ENCODE measurements at regions not wholly inside any gene's neighbourhood (a gene's known extent, or its start where the extent isn't known, plus 50 kb on each side); places are given as distances from the start of the nearest gene placed in this dataset.

- intact Hi-C loops (cut with micrococcal nuclease; ENCODE audit: unreplicated experiment): no loop called here
- no peak for DNase-seq
- no peaks in the 10 kb centered on the region for H3K27me3 Mint-ChIP-seq (ENCODE audit: unreplicated experiment)
- BruUV-seq (replicated peaks): no TSS peak
- TF ChIP-seq, protein P1, sequence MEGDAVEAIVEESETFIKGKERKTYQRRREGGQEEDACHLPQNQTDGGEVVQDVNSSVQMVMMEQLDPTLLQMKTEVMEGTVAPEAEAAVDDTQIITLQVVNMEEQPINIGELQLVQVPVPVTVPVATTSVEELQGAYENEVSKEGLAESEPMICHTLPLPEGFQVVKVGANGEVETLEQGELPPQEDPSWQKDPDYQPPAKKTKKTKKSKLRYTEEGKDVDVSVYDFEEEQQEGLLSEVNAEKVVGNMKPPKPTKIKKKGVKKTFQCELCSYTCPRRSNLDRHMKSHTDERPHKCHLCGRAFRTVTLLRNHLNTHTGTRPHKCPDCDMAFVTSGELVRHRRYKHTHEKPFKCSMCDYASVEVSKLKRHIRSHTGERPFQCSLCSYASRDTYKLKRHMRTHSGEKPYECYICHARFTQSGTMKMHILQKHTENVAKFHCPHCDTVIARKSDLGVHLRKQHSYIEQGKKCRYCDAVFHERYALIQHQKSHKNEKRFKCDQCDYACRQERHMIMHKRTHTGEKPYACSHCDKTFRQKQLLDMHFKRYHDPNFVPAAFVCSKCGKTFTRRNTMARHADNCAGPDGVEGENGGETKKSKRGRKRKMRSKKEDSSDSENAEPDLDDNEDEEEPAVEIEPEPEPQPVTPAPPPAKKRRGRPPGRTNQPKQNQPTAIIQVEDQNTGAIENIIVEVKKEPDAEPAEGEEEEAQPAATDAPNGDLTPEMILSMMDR (IDR thresholded peaks at IDR 0.05; ENCODE audit: unreplicated experiment): no peak
- no peak overlapping the region for H3K27ac Mint-ChIP-seq (ENCODE audit: unreplicated experiment)
- H3K9me3 Mint-ChIP-seq (ENCODE audit: low read depth, unreplicated experiment): no peaks in the 10 kb centered on the region
- no peaks in the 10 kb centered on the region for H3K36me3 Mint-ChIP-seq (ENCODE audit: insufficient read depth, unreplicated experiment)
- no peaks in the 10 kb centered on the region for H3K4me1 Mint-ChIP-seq (ENCODE audit: low read depth, unreplicated experiment)
- no peak overlapping the region for H3K4me3 Mint-ChIP-seq (ENCODE audit: low read depth, unreplicated experiment)
- CTCF ChIA-PET: no interaction called here
Observed at GRCh38 chr10:43980715-43981114, 332.0 kb upstream of the ZNF32 start.

GRCh38 chr10:43980313-43980712 is 331.6 kb upstream of the ZNF32 start:
- Mint-ChIP-seq H3K36me3 (ENCODE audit: insufficient read depth, unreplicated experiment) (no peaks in the 10 kb centered on the region), H3K27ac (ENCODE audit: unreplicated experiment) (no peak overlapping the region), H3K9me3 (ENCODE audit: low read depth, unreplicated experiment) (no peaks in the 10 kb centered on the region), H3K27me3 (ENCODE audit: unreplicated experiment) (no peaks in the 10 kb centered on the region), H3K4me3 (ENCODE audit: low read depth, unreplicated experiment) (no peak overlapping the region), H3K4me1 (ENCODE audit: low read depth, unreplicated experiment) (no peaks in the 10 kb centered on the region)
- BruUV-seq (replicated peaks): no TSS peak
- TF ChIP-seq, protein P1 (IDR thresholded peaks at IDR 0.05; ENCODE audit: unreplicated experiment): no peak
- intact Hi-C loops (cut with micrococcal nuclease; ENCODE audit: unreplicated experiment): no loop called here
- CTCF ChIA-PET: no interaction called here
- DNase-seq: no peak

DNA sequence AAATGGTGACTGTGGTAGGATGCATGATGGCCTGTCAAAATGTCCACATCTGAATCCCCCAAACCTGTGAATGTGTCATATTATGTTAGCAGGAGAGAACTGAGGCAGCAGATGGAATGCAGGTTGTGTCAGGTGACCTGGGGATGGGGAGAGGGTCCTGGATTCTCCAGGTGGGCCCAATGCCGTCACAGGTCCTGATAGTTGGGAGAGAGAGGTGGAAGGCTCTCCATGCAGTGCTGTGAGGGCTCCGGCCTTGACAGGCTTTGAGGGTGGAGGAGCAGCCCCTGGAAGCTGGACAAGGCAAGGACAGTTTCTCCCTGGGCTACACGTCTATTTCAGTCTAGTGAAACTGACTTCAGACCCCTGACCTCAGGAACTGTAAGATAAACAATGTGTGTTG is 330.9 kb upstream of the ZNF32 start:
- TF ChIP-seq, protein P1 (IDR thresholded peaks at IDR 0.05; ENCODE audit: unreplicated experiment): no peak
- no TSS peak for BruUV-seq (replicated peaks)
- Mint-ChIP-seq H3K36me3 (ENCODE audit: insufficient read depth, unreplicated experiment) (no peaks in the 10 kb centered on the region), H3K9me3 (ENCODE audit: low read depth, unreplicated experiment) (no peaks in the 10 kb centered on the region), H3K4me1 (ENCODE audit: low read depth, unreplicated experiment) (no peaks in the 10 kb centered on the region), H3K27me3 (ENCODE audit: unreplicated experiment) (no peaks in the 10 kb centered on the region), H3K27ac (ENCODE audit: unreplicated experiment) (no peak overlapping the region), H3K4me3 (ENCODE audit: low read depth, unreplicated experiment) (no peak overlapping the region)
- intact Hi-C loops (cut with micrococcal nuclease; ENCODE audit: unreplicated experiment): no loop called here
- DNase-seq: no peak
- CTCF ChIA-PET: no interaction called here

GRCh38 chr10:43978936-43979335 is 330.3 kb upstream of the ZNF32 start:
- Mint-ChIP-seq H3K4me3 (ENCODE audit: low read depth, unreplicated experiment) (no peak overlapping the region), H3K27me3 (ENCODE audit: unreplicated experiment) (no peaks in the 10 kb centered on the region), H3K36me3 (ENCODE audit: insufficient read depth, unreplicated experiment) (no peaks in the 10 kb centered on the region), H3K27ac (ENCODE audit: unreplicated experiment) (no peak overlapping the region), H3K9me3 (ENCODE audit: low read depth, unreplicated experiment) (no peaks in the 10 kb centered on the region), H3K4me1 (ENCODE audit: low read depth, unreplicated experiment) (no peaks in the 10 kb centered on the region)
- CTCF ChIA-PET: no interaction called here
- no TSS peak for BruUV-seq (replicated peaks)
- DNase-seq: no peak
- TF ChIP-seq, protein P1 (IDR thresholded peaks at IDR 0.05; ENCODE audit: unreplicated experiment): no peak
- intact Hi-C loops (cut with micrococcal nuclease; ENCODE audit: unreplicated experiment): no loop called here

DNA sequence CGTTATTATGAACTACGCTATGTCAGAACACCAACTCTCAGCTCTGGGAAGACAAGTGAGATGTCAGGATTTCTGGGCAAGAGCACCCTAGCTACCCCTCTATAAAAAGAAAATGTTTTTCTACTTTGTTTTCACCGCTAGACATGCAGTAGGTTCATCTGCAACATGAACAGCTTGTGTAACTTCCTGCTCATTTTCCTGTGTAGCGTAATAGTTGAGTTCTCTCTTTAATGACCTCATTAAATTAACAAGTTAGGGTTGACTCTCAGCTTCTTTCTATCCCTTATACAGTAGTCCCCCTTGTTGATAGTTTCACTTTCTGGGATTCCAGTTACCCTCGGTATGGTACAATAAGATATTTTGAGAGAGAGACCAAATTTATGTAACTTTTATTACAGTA is 329.4 kb upstream of the ZNF32 start:
- H3K9me3 Mint-ChIP-seq (ENCODE audit: low read depth, unreplicated experiment): no peaks in the 10 kb centered on the region
- H3K36me3 Mint-ChIP-seq (ENCODE audit: insufficient read depth, unreplicated experiment): no peaks in the 10 kb centered on the region
- CTCF ChIA-PET: interaction anchor here (0.5 kb wide), 1 partner anchor 419 kb away, joined by 8 read pairs; no protein-coding TSS in a partner anchor
- intact Hi-C loops (cut with micrococcal nuclease; ENCODE audit: unreplicated experiment): no loop called here
- TF ChIP-seq, protein P1 (IDR thresholded peaks at IDR 0.05; ENCODE audit: unreplicated experiment): no peak
- no peak overlapping the region for H3K27ac Mint-ChIP-seq (ENCODE audit: unreplicated experiment)
- no peak overlapping the region for H3K4me3 Mint-ChIP-seq (ENCODE audit: low read depth, unreplicated experiment)
- BruUV-seq (replicated peaks): no TSS peak
- no peak for DNase-seq
- H3K4me1 Mint-ChIP-seq (ENCODE audit: low read depth, unreplicated experiment): no peaks in the 10 kb centered on the region
- no peaks in the 10 kb centered on the region for H3K27me3 Mint-ChIP-seq (ENCODE audit: unreplicated experiment)

Measured in Calu3 (cell line).